HG03060 (cell line): ENCODE measurements at regions not wholly inside any gene's neighbourhood (a gene's known extent, or its start where the extent isn't known, plus 50 kb on each side); places are given as distances from the start of the nearest gene placed in this dataset.

Experiments used
- ATAC-seq: cut with Tn5 transposase; IDR thresholded peaks from one replicate; pipeline ENCODE4 v1.9.1; 2021; ENCODE audit warnings: low read depth, moderate number of reproducible peaks; ENCODE audit not compliant: unreplicated experiment

- ATAC-seq = no peak
These were observed 127.0 kb upstream of the PMFBP1 start for GRCh38 chr16:72298961-72299360.

- ATAC-seq = no peak
These were observed 124.0 kb upstream of the PMFBP1 start for GRCh38 chr16:72295914-72296313.

- ATAC-seq = no peak
These were observed 119.6 kb upstream of the PMFBP1 start for GRCh38 chr16:72291531-72291981.

GRCh38 chr16:72291121-72291520, 119.2 kb upstream of the PMFBP1 start:
- ATAC-seq = no peak

GRCh38 chr16:72287649-72288048, 115.7 kb upstream of the PMFBP1 start:
- no peak for ATAC-seq

GRCh38 chr16:72286936-72287620, 115.1 kb upstream of the PMFBP1 start:
- no peak for ATAC-seq

GRCh38 chr16:72285728-72286127, 113.8 kb upstream of the PMFBP1 start:
- ATAC-seq = no peak

GRCh38 chr16:72285324-72285723, 113.4 kb upstream of the PMFBP1 start:
- ATAC-seq = no peak

- no peak for ATAC-seq
These were observed 112.3 kb upstream of the PMFBP1 start for GRCh38 chr16:72284042-72284789.

- ATAC-seq = no peak
These were observed 110.4 kb upstream of the PMFBP1 start for GRCh38 chr16:72282362-72282761.

- ATAC-seq = no peak
These were observed 106.3 kb upstream of the PMFBP1 start for GRCh38 chr16:72278301-72278700.

GRCh38 chr16:72277749-72278148, 105.8 kb upstream of the PMFBP1 start:
- ATAC-seq = no peak

- ATAC-seq = no peak
These were observed 99.8 kb upstream of the PMFBP1 start for GRCh38 chr16:72271699-72272240.

GRCh38 chr16:72270531-72270930, 98.6 kb upstream of the PMFBP1 start:
- ATAC-seq = no peak

GRCh38 chr16:72266836-72267235, 94.9 kb upstream of the PMFBP1 start:
- no peak for ATAC-seq

GRCh38 chr16:72264771-72265170, 92.8 kb upstream of the PMFBP1 start:
- ATAC-seq = no peak

- no peak for ATAC-seq
These were observed 90.8 kb upstream of the PMFBP1 start for GRCh38 chr16:72262711-72263110.

GRCh38 chr16:72261127-72261526, 89.2 kb upstream of the PMFBP1 start:
- ATAC-seq = no peak

GRCh38 chr16:72256398-72257066, 84.6 kb upstream of the PMFBP1 start:
- ATAC-seq = no peak

- no peak for ATAC-seq
These were observed 83.8 kb upstream of the PMFBP1 start for GRCh38 chr16:72255786-72256185.

GRCh38 chr16:72247821-72248253, 75.9 kb upstream of the PMFBP1 start:
- ATAC-seq = no peak
